Stimulated activated CD4-positive, alpha-beta T cell treated with anti-CD3 and anti-CD28 coated beads, Interleukin-12 subunit alpha, Interleukin-12 subunit beta, amount 100 ng/mL, for 48 hours (primary cell): ENCODE measurements at regions not wholly inside any gene's neighbourhood (a gene's known extent, or its start where the extent isn't known, plus 50 kb on each side); places are given as distances from the start of the nearest gene placed in this dataset.
"Not testable (repeated sequence)": the region's sequence is repeated elsewhere in the genome, so short reads cannot be mapped to it uniquely, and the experiment has no call there.

Source experiments
- DNase-seq, 3 donors: peaks; one replicate each; pipeline ENCODE4 v3.0.0-alpha.2; 2020; ENCODE audit warnings: low read depth in 2 of 3, low spot score in 1 of 3

GRCh38 chr3:101141135-101141534 is 147.9 kb upstream of the ABI3BP start:
- no peak for DNase-seq

DNA sequence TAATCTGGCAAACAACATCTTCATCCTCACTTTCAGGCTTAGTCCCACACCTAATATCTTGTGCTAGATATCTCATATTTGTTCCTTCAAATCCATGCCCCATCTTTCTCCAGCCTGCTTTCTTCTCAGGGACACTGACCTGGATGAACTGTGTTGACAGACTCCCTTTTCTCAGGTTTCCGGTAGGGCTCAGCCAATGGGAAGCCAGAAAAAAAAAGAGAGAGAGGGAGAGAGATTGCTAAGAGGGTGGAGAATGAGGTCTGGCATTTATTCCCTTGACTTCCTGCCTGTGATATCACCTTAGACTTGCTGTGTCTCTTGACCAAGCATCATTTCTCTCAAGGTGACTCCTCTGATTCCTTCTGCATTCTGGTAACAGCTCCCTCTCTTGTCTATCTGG is 145.6 kb upstream of the ABI3BP start:
- no peak for DNase-seq

DNA sequence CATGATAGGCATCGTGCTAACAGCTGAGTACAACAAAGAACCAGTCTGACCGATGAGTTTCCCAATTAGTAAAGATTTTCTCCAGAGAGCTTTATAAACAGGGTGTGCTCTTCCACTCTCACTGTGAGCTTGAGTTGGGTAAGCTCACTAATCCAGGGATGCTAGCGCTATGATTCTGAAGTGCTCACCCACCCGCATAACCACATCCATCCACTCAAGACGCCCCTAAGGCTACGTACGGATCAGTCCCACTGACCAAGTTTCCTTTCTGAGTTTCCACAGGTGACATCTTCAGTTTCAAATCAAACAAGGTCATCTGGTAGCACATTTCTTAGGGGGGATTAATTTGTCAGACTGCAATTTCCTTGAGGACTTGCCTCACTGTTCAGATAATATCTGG is 141.1 kb upstream of the ABI3BP start:
- no peak for DNase-seq

GRCh38 chr3:101133652-101134051 is 140.4 kb upstream of the ABI3BP start:
- DNase-seq, result no peak

GRCh38 chr3:101133197-101133596 is 140.0 kb upstream of the ABI3BP start:
- DNase-seq, result not testable (repeated sequence)

GRCh38 chr3:101131767-101132166 is 138.5 kb upstream of the ABI3BP start:
- DNase-seq, result no peak

DNA sequence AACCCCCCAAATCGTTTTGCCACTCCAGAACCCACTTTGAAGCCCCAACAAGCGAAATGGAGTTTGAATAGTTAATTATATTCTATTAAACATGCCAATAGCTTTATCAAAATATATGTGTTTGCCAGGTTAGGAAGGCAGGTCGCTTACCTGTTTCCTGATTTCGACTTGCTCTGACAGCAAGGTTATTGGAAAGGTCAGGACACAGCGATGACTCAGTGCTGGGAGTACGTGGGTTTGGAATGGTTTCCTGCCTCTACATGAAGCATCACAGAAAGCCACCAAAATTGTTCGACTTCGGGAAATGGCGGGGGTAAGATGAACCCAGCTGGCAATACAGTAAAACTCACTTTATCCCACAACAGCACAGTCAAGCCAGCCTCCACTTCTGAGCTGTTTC is 135.6 kb upstream of the ABI3BP start:
- DNase-seq, result no peak

- DNase-seq, result no peak
Measured at GRCh38 chr3:101128001-101128400, 134.8 kb upstream of the ABI3BP start.

GRCh38 chr3:101124125-101124524 is 130.9 kb upstream of the ABI3BP start:
- DNase-seq, result no peak

DNA sequence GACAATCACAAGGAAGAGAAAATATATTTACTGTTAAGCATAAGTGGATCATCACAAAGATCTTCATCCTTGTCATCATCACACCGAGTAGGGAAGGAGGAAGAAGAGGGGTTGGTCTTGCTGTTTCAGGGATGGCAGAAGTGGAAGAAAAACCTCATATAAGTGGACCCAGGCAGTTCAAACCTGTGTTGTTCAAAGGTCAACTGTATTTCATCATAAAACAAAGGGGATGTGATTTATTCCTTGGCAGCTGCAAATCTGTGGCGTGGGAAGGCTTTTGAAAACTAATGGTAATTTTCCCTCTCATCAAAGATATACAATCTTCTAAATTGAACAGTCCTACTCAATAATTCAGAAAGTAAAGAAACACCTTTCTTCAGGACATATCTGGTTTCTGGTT is 129.9 kb upstream of the ABI3BP start:
- DNase-seq, result no peak

DNA sequence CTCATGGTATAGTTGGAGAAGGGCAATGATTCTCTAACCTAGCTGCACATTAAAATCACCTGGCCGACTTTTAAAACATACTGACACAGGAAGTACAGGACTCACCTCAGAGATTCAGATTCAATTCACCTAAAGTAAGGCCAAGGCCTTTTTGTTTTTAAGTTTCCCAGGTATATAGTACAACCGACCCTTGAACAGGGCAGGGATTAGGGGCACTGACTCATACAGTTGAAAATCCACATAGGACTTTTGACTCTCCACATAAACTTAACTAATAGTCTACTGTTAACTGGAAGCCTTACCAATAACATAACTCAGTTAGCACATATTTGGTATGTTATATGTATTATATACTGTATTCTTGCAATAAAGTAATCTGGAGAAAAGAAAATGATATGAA is 129.5 kb upstream of the ABI3BP start:
- DNase-seq, result no peak

DNA sequence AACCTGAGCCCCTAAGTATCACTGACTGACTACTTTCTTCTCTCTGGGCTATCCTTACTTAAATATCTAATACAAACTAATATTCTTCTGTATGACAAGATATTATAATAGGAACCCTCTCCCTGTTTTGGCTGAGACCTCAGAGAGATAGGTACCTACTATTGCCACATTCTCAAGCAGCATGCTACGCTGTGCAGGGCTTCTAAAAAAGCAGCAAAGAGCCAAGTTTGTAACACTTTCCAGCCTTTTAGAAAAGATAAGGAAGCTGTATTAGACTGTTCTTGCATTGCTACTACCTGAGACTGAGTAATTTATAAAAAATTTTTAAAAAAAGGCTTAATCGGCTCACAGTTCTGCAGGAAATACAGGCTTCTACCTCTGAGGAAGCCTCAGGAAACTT is 126.8 kb upstream of the ABI3BP start:
- DNase-seq, result no peak

- no peak for DNase-seq
Measured at GRCh38 chr3:101119535-101119934, 126.3 kb upstream of the ABI3BP start.

DNA sequence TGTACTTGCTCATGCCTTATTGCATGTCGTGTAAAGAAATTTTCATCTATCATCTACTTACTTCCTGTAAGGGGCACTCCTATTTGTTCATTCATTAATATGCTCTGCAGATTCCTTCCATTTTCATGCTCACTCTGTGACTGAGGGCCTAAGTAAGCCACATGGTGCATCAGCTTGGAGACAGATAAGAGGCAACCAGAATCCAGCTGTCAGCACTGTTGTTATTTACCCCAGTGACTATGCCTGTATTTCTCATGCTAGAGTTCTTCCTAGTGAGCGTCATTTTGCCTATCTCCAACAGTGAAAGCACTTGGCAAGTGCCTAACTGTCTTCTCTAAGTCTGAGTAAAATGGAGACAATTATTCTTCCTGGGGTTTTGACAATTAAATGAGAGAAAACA is 124.8 kb upstream of the ABI3BP start:
- DNase-seq, result no peak

DNA sequence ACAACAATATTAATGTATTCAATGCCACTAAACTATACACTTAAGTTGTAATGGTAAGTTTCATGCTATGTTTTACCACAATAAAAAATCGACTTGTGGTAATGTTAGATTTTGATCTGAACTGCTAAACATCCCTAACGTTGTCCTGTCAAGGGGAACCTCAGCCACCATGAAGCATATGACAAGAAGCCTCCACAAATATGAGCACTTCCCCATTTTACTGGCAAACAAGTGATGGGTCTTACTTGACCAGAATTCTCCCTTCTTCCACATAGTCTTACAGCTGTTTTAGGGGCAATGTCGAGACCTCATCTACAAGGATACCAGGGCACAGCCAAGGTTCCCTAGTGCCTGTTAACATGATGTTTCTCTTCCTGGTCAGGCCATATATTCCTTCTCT is 124.2 kb upstream of the ABI3BP start:
- no peak for DNase-seq

DNA sequence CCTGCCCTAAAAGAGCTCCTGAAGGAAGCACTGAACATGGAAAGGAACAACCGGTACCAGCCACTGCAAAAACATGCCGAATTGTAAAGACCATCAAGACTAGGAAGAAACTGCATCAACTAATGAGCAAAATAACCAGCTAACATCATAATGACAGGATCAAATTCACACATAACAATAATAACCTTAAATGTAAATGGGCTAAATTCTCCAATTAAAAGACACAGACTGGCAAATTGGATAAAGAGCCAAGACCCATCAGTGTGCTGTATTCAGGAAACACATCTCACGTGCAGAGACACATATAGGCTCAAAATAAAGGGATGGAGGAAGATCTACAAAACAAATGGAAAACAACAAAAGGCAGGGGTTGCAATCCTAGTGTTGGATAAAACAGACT is 117.1 kb upstream of the ABI3BP start:
- DNase-seq, result not testable (repeated sequence)

DNA sequence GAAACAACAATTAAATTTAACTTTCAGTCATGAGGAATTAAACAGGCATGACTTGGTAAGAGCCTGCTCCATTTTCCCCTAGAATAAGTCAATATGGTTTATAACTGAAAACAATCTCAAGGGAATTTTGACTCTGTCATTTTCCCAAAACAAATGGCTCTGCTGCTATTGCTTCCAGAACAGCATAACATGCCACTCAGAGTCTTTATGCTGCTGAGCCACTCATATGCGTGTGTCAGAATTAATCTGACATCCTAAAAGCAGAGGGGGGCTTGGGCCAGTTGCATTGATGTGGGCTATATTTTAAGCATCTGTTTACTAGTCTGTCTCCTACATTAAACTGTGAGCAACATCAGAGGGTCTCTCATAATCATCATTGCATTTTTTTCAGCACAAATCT is 111.1 kb upstream of the ABI3BP start:
- no peak for DNase-seq

DNA sequence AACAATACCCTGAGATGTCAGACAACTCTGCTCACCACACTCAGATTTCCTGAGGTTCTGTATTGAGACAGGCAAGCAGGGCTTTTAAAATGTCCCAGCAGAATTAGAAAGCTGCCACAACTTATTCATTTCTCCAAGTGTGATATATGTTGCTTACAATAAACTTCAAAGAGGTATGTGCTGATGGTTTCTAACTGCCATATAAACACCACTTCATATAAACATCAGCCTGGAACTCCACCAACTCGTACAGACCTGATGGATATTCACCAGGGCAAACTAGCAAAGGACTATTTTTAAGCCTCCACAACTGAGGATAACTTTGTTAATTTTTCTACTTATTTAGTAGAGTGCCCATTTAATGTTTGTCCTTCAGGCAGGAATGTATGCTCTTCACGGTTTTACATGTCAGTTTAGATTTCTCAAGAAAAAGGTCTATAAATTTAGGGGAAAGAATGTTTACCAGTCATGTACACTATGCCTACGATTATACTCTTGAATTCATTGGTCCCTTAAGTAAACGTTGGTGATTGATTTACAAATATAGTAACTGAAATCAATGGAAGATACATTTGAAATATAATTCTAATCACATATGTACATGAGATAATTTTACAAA is 109.6 kb upstream of the ABI3BP start:
- DNase-seq, result no peak

GRCh38 chr3:101100361-101101009 is 107.3 kb upstream of the ABI3BP start:
- DNase-seq, result no peak

GRCh38 chr3:101099791-101100190 is 106.6 kb upstream of the ABI3BP start:
- DNase-seq, result no peak

- no peak for DNase-seq
Measured at GRCh38 chr3:101096444-101096843, 103.2 kb upstream of the ABI3BP start.

DNA sequence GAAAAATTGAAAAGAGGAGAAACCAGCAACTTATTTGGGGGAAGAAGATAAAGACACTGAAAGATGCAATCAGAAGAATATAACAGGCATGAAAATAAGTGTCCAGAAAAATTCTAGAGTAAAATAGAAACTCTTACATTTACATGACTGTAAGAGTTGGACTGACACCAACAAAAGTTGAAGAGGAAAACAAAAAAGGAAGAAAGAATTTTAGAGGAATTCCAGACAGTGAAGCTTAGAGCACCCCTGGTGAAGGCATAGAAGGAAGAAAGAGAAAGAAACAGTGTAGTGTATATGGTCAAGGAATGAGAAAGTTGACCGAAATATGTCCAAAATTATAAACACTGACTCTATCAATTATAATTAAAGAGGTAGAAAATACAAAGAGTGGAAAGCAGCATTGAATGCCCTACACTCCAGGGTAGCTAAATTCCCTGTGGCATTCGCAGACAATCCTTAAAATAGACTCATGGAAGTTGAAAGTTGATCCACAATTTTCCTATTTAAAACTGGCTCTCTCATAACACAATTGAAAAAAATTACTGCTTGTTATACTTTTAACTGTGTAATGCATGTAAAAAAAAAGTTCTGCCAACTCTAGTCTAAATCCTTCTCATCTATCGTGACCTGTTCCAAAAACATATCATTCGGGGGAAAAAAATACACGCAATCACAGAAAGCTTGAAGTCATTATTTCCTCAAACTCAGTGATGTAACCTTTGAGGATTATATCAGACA is 102.6 kb upstream of the ABI3BP start:
- no peak for DNase-seq

- DNase-seq, result no peak
Measured at GRCh38 chr3:101091489-101091888, 98.3 kb upstream of the ABI3BP start.
